HL-60 (cell line): ENCODE measurements at regions not wholly inside any gene's neighbourhood (a gene's known extent, or its start where the extent isn't known, plus 50 kb on each side); places are given as distances from the start of the nearest gene placed in this dataset.
A peak's percentile ranks its signal among the peaks of the same experiment; 100 is the strongest.

Experiments used
- DNase-seq, 2 experiments: peaks; one replicate each; pipeline ENCODE4 v3.0.0-alpha.2; 2010 to 2020; ENCODE audit warnings: low read depth in 1 of 2, low spot score in 1 of 2
- H3K27ac ChIP-seq: fragments of 250-450 bp; sonication (Bioruptor Pico); replicated peaks from 2 replicates; pipeline ENCODE4 v1.5.1; 2020; ENCODE audit warnings: mild to moderate bottlenecking, moderate library complexity
- H3K27me3 ChIP-seq: fragments of 250-450 bp; sonication (Bioruptor Pico); 2 replicates; pipeline ENCODE4 v1.5.1; 2021; ENCODE audit warnings: mild to moderate bottlenecking, moderate library complexity; ENCODE audit not compliant: insufficient read depth, poor library complexity, severe bottlenecking
- H3K4me3 ChIP-seq: replicated peaks from 2 replicates; pipeline ENCODE4 v1.5.1; 2011; ENCODE audit warnings: mild to moderate bottlenecking, control low read depth, low read length; ENCODE audit not compliant: insufficient read depth
- CTCF ChIP-seq: IDR thresholded peaks from one replicate; pipeline ENCODE4 v1.5.1; 2011; ENCODE audit warnings: low read length, control low read depth, inconsistent platforms; ENCODE audit not compliant: insufficient read depth
- GABPA ChIP-seq: IDR thresholded peaks from 2 replicates; pipeline ENCODE4 v1.6.1; 2012; ENCODE audit warnings: low read depth
- POLR2AphosphoS5 ChIP-seq: IDR thresholded peaks from 2 replicates; pipeline ENCODE4 v1.6.1; 2012; ENCODE audit warnings: low read depth
- REST ChIP-seq: IDR thresholded peaks from 2 replicates; pipeline ENCODE4 v1.6.1; 2012; ENCODE audit warnings: low read depth; ENCODE audit not compliant: insufficient replicate concordance
- SPI1 ChIP-seq: IDR thresholded peaks from 2 replicates; pipeline ENCODE4 v1.6.1; 2012; ENCODE audit warnings: low read depth, mild to moderate bottlenecking, borderline replicate concordance

- H3K27me3 ChIP-seq: no peaks in the 10 kb centered on the region
- no peak overlapping the region for H3K27ac ChIP-seq
- no peak overlapping the region for H3K4me3 ChIP-seq
- peak in 1 of 2 experiments; percentile 12 for DNase-seq
- no peak for TF ChIP-seq REST
- TF ChIP-seq POLR2AphosphoS5: no peak
- no peak for TF ChIP-seq CTCF
- no peak for TF ChIP-seq SPI1
- no peak for TF ChIP-seq GABPA
Observed at GRCh38 chr5:60295423-60295822, 401.9 kb upstream of the PDE4D start.

GRCh38 chr5:60293518-60293917, 400.0 kb upstream of the PDE4D start:
- DNase-seq: no peak
- Histone ChIP-seq H3K27me3 (no peaks in the 10 kb centered on the region), H3K4me3 (no peak overlapping the region), H3K27ac (no peak overlapping the region)
- no peak for TF ChIP-seq CTCF
- no peak for TF ChIP-seq GABPA
- no peak for TF ChIP-seq POLR2AphosphoS5
- no peak for TF ChIP-seq SPI1
- no peak for TF ChIP-seq REST

GRCh38 chr5:60287174-60287771, 393.7 kb upstream of the PDE4D start:
- peak overlapping the region; percentile 57 for H3K27ac ChIP-seq

More at GRCh38 chr5:60287174-60287771, 393.7 kb upstream of the PDE4D start:
- TF ChIP-seq REST (no peak), CTCF (peak; percentile 44)
- Histone ChIP-seq H3K4me3 (no peak overlapping the region), H3K27me3 (no peaks in the 10 kb centered on the region)
- DNase-seq: peak; percentile 51 to 78
